Subcutaneous abdominal adipose tissue (tissue), 5 donors: ENCODE measurements at regions not wholly inside any gene's neighbourhood (a gene's known extent, or its start where the extent isn't known, plus 50 kb on each side); places are given as distances from the start of the nearest gene placed in this dataset.

Experiments
- H3K27ac ChIP-seq: one replicate; pipeline ENCODE4 v1.7.0; 2013; ENCODE audit warnings: low read depth, mild to moderate bottlenecking, inconsistent platforms, low read length, moderate library complexity
- H3K27me3 ChIP-seq, 5 donors: one replicate each; pipeline ENCODE4 v1.7.0; 2013; ENCODE audit warnings: low read length in 5 of 5, inconsistent platforms in 1 of 5; ENCODE audit not compliant: control insufficient read depth in 5 of 5, insufficient read depth in 4 of 5
- H3K36me3 ChIP-seq, 5 donors: one replicate each; pipeline ENCODE4 v1.7.0; 2013; ENCODE audit warnings: low read length in 5 of 5; ENCODE audit not compliant: control insufficient read depth in 5 of 5, insufficient read depth in 5 of 5
- H3K4me1 ChIP-seq, 5 donors: one replicate each; pipeline ENCODE4 v1.7.0; 2013; ENCODE audit warnings: low read length in 5 of 5, mild to moderate bottlenecking in 3 of 5, moderate library complexity in 1 of 5; ENCODE audit not compliant: control insufficient read depth in 5 of 5, insufficient read depth in 5 of 5
- H3K4me3 ChIP-seq, 5 donors: one replicate each; pipeline ENCODE4 v1.7.0; 2013; ENCODE audit warnings: low read length in 5 of 5, low read depth in 1 of 5
- H3K9ac ChIP-seq, 5 donors: one replicate each; pipeline ENCODE4 v1.7.0; 2013; ENCODE audit warnings: low read length in 5 of 5, mild to moderate bottlenecking in 4 of 5, moderate library complexity in 3 of 5
- H3K9me3 ChIP-seq, 5 donors: one replicate each; pipeline ENCODE4 v1.7.0; 2013; ENCODE audit warnings: low read length in 5 of 5; ENCODE audit not compliant: control insufficient read depth in 5 of 5
- donor health status: healthy.
- donor health status: healthy.
- donor health status: healthy.
- donor health status: healthy.
- donor health status: healthy.

- no peaks in the 10 kb centered on the region for H3K9me3 ChIP-seq
- H3K4me1 ChIP-seq = no peaks in the 10 kb centered on the region
- H3K27ac ChIP-seq = no peak overlapping the region
- no peak overlapping the region for H3K9ac ChIP-seq
- no peaks in the 10 kb centered on the region for H3K36me3 ChIP-seq
- no peak overlapping the region for H3K4me3 ChIP-seq
- no peaks in the 10 kb centered on the region for H3K27me3 ChIP-seq
Measured at GRCh38 chr9:20139763-20140290, 351.0 kb upstream of the SLC24A2 start.

- H3K36me3 ChIP-seq = no peaks in the 10 kb centered on the region
- no peaks in the 10 kb centered on the region for H3K4me1 ChIP-seq
- H3K4me3 ChIP-seq = no peak overlapping the region
- no peak overlapping the region for H3K27ac ChIP-seq
- H3K9ac ChIP-seq = no peak overlapping the region
- H3K9me3 ChIP-seq = no peaks in the 10 kb centered on the region
- no peaks in the 10 kb centered on the region for H3K27me3 ChIP-seq
Measured at GRCh38 chr9:20138841-20139240, 350.0 kb upstream of the SLC24A2 start.

GRCh38 chr9:20138116-20138515 lies 349.3 kb upstream of the SLC24A2 start:
- Histone ChIP-seq H3K27ac (no peak overlapping the region), H3K36me3 (no peaks in the 10 kb centered on the region), H3K4me1 (no peaks in the 10 kb centered on the region), H3K27me3 (no peaks in the 10 kb centered on the region), H3K4me3 (no peak overlapping the region), H3K9ac (no peak overlapping the region), H3K9me3 (no peaks in the 10 kb centered on the region)

- Histone ChIP-seq H3K36me3 (no peaks in the 10 kb centered on the region), H3K4me1 (no peaks in the 10 kb centered on the region), H3K9ac (no peak overlapping the region), H3K27ac (no peak overlapping the region), H3K9me3 (no peaks in the 10 kb centered on the region), H3K27me3 (no peaks in the 10 kb centered on the region), H3K4me3 (no peak overlapping the region)
Measured at GRCh38 chr9:20137425-20137824, 348.6 kb upstream of the SLC24A2 start.

GRCh38 chr9:20135119-20135697 lies 346.4 kb upstream of the SLC24A2 start:
- H3K36me3 ChIP-seq = no peaks in the 10 kb centered on the region
- H3K4me3 ChIP-seq = no peak overlapping the region
- no peak overlapping the region for H3K27ac ChIP-seq
- no peaks in the 10 kb centered on the region for H3K9me3 ChIP-seq
- no peak overlapping the region for H3K9ac ChIP-seq
- H3K27me3 ChIP-seq = no peaks in the 10 kb centered on the region
- no peaks in the 10 kb centered on the region for H3K4me1 ChIP-seq

GRCh38 chr9:20125727-20126126 lies 336.9 kb upstream of the SLC24A2 start:
- H3K27me3 ChIP-seq = no peaks in the 10 kb centered on the region
- H3K9me3 ChIP-seq = no peaks in the 10 kb centered on the region
- no peaks in the 10 kb centered on the region for H3K4me1 ChIP-seq
- no peak overlapping the region for H3K27ac ChIP-seq
- H3K9ac ChIP-seq = no peak overlapping the region
- H3K4me3 ChIP-seq = no peak overlapping the region
- H3K36me3 ChIP-seq = no peaks in the 10 kb centered on the region

- Histone ChIP-seq H3K27me3 (no peaks in the 10 kb centered on the region), H3K4me3 (no peak overlapping the region), H3K4me1 (no peaks in the 10 kb centered on the region), H3K9me3 (peaks cover 0 to 7% (median 5%) of the 10 kb centered on the region in 5 donors), H3K36me3 (no peaks in the 10 kb centered on the region), H3K9ac (no peak overlapping the region), H3K27ac (no peak overlapping the region)
Measured at GRCh38 chr9:20119566-20119965, 330.7 kb upstream of the SLC24A2 start.

- H3K27me3 ChIP-seq = no peaks in the 10 kb centered on the region
Measured at GRCh38 chr9:20117986-20118385, 329.1 kb upstream of the SLC24A2 start.

GRCh38 chr9:20117482-20117881 lies 328.6 kb upstream of the SLC24A2 start:
- no peak overlapping the region for H3K27ac ChIP-seq
- H3K4me3 ChIP-seq = no peak overlapping the region
- H3K9ac ChIP-seq = no peak overlapping the region
- H3K4me1 ChIP-seq = no peaks in the 10 kb centered on the region
- H3K36me3 ChIP-seq = no peaks in the 10 kb centered on the region
- H3K27me3 ChIP-seq = no peaks in the 10 kb centered on the region
- peaks cover 0 to 7% (median 5%) of the 10 kb centered on the region in 5 donors for H3K9me3 ChIP-seq

More at GRCh38 chr9:20117986-20118385, 329.1 kb upstream of the SLC24A2 start:
- Histone ChIP-seq H3K27ac (no peak overlapping the region), H3K9me3 (peaks cover 0 to 7% (median 5%) of the 10 kb centered on the region in 5 donors), H3K36me3 (no peaks in the 10 kb centered on the region), H3K4me3 (no peak overlapping the region), H3K4me1 (no peaks in the 10 kb centered on the region), H3K9ac (no peak overlapping the region)

- Histone ChIP-seq H3K27ac (no peak overlapping the region), H3K27me3 (no peaks in the 10 kb centered on the region), H3K36me3 (no peaks in the 10 kb centered on the region), H3K9me3 (peaks cover 0 to 7% (median 5%) of the 10 kb centered on the region in 5 donors), H3K4me1 (no peaks in the 10 kb centered on the region), H3K9ac (no peak overlapping the region), H3K4me3 (no peak overlapping the region)
Measured at GRCh38 chr9:20114974-20115373, 326.1 kb upstream of the SLC24A2 start.
